WTC11 (cell line): ENCODE measurements at regions not wholly inside any gene's neighbourhood (a gene's known extent, or its start where the extent isn't known, plus 50 kb on each side); places are given as distances from the start of the nearest gene placed in this dataset.

Experiments
- ATAC-seq: fragments of 200-7000 bp; cut with Tn5 transposase; 2 replicates; pipeline ENCODE4 v1.10.0; 2021; ENCODE audit warnings: mild to moderate bottlenecking, moderate library complexity
- CTCF ChIA-PET: fragments of 300-600 bp; sonication (Branson Sonifier 250); formaldehyde crosslinking; loops from one replicate; lab custom pipeline; 2021; ENCODE audit warnings: antibody characterized with exemption; lab: Charles Lee
- POLR2A ChIA-PET: fragments of 350-600 bp; sonication (Branson Sonifier 250); formaldehyde crosslinking; loops from one replicate; lab custom pipeline; 2021; ENCODE audit warnings: antibody characterized with exemption; lab: Charles Lee
- DNase-seq: peaks from one replicate; pipeline ENCODE4 v3.0.0; 2021; ENCODE audit warnings: low spot score
- H3K27ac Mint-ChIP-seq: 2 replicates; pipeline ENCODE4 v1.8.0; 2021; ENCODE audit warnings: mixed read lengths
- H3K27me3 Mint-ChIP-seq: 2 replicates; pipeline ENCODE4 v1.8.0; 2021; ENCODE audit warnings: low read depth, mild to moderate bottlenecking, moderate library complexity, mixed read lengths
- H3K36me3 Mint-ChIP-seq: 2 replicates; pipeline ENCODE4 v1.8.0; 2021; ENCODE audit warnings: mixed read lengths
- H3K4me1 Mint-ChIP-seq: 2 replicates; pipeline ENCODE4 v1.8.0; 2022; ENCODE audit warnings: mixed read lengths
- H3K4me3 Mint-ChIP-seq: 2 replicates; pipeline ENCODE4 v1.8.0; 2021; ENCODE audit warnings: mild to moderate bottlenecking, moderate library complexity, mixed read lengths
- H3K9me3 Mint-ChIP-seq: 2 replicates; pipeline ENCODE4 v1.8.0; 2021; ENCODE audit warnings: mixed read lengths
- ESRRA ChIP-seq: sonication (generic); formaldehyde crosslinking; IDR thresholded peaks from 2 replicates; pipeline ENCODE4 v1.8.1; 2022; ENCODE audit warnings: mild to moderate bottlenecking, missing genetic modification reagents, borderline replicate concordance
- FOXP1 ChIP-seq: sonication (generic); formaldehyde crosslinking; IDR thresholded peaks from 2 replicates; pipeline ENCODE4 v1.8.0; 2022; ENCODE audit warnings: missing genetic modification reagents, mild to moderate bottlenecking, moderate library complexity, borderline replicate concordance
- IRF2 ChIP-seq: sonication (generic); formaldehyde crosslinking; IDR thresholded peaks from 2 replicates; pipeline ENCODE4 v1.8.0; 2022; ENCODE audit warnings: low read depth, missing genetic modification reagents, borderline replicate concordance
- JAZF1 ChIP-seq: fragments of 250-450 bp; sonication (Bioruptor Pico); IDR thresholded peaks from 2 replicates; pipeline ENCODE4 v1.9.0; 2021; ENCODE audit warnings: moderate library complexity, mild to moderate bottlenecking, inconsistent platforms
- TEAD4 ChIP-seq: sonication (generic); formaldehyde crosslinking; IDR thresholded peaks from 2 replicates; pipeline ENCODE4 v1.8.0; 2022; ENCODE audit warnings: mild to moderate bottlenecking, missing genetic modification reagents
- ZNF121 ChIP-seq: sonication (generic); formaldehyde crosslinking; IDR thresholded peaks from 2 replicates; pipeline ENCODE4 v1.8.0; 2023; ENCODE audit warnings: missing genetic modification reagents
- ZNF232 ChIP-seq: sonication (generic); formaldehyde crosslinking; IDR thresholded peaks from 2 replicates; pipeline ENCODE4 v1.8.0; 2022; ENCODE audit warnings: mild to moderate bottlenecking, missing genetic modification reagents
- ZNF416 ChIP-seq: fragments of 250-450 bp; sonication (Bioruptor Pico); IDR thresholded peaks from 2 replicates; pipeline ENCODE4 v1.9.0; 2021; ENCODE audit warnings: mild to moderate bottlenecking, inconsistent platforms
- TF ChIP-seq, protein P1 (sequence below): sonication (generic); formaldehyde crosslinking; IDR thresholded peaks from 2 replicates; pipeline ENCODE4 v1.8.0; 2022; ENCODE audit warnings: missing genetic modification reagents
- TF ChIP-seq, protein P2 (sequence below): sonication (generic); formaldehyde crosslinking; IDR thresholded peaks from 2 replicates; pipeline ENCODE4 v1.8.1; 2022; ENCODE audit warnings: low read depth, missing genetic modification reagents, borderline replicate concordance
- TF ChIP-seq, protein P3 (sequence below): sonication (generic); formaldehyde crosslinking; IDR thresholded peaks from 2 replicates; pipeline ENCODE4 v1.8.0; 2023; ENCODE audit warnings: missing genetic modification reagents
- TF ChIP-seq, protein P4 (sequence below): sonication (generic); formaldehyde crosslinking; IDR thresholded peaks from 2 replicates; pipeline ENCODE4 v1.8.1; 2023; ENCODE audit warnings: mild to moderate bottlenecking, missing genetic modification reagents, moderate library complexity
- TF ChIP-seq, protein P5 (sequence below): sonication (generic); formaldehyde crosslinking; conservative IDR thresholded peaks from 2 replicates; pipeline ENCODE4 v1.8.1; 2022; ENCODE audit warnings: mild to moderate bottlenecking, missing genetic modification reagents

DNA sequence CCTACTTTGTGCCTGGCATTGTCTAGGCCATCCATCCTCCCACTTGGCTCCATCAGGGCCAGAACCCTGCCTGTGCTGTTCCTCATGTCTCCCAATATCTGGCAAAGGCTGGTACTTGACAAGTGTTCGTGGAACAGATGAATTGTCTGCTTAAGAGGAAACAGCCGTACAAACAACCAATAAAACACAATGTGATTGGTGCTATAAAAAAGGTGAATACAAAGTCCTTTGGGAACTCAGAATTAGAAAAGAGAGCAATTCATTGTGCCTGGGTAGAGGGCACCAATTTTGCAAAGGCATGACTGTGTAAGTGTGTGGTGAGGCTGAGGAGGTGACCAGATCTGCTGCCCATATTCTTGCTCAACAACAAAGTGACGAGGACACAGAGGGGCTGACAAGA lies 164.5 kb upstream of the PPP2R3A start (continued):
- TF ChIP-seq ZNF121 (CRISPR knock-in tag) = no peak

DNA sequence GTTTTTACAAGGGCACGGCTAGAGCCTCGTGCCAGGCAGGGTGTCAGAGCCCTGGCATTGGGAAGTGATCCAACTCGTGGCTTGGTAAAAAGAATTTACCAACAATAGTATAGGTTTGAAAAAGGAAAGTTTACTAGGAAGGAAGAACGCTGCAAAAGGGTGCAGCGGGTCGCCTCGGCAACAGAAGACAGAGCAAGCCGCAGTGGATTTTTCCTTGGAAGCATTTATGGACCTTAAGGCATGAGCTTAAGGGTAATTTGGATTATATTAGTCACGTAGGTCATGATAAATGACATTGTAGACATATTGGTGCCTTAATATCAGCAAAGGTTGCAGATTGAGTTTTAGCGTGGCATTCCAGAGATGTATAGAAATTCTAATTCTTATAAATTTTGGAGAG lies 163.4 kb upstream of the PPP2R3A start:
- ChIA-PET CTCF (no interaction called here), POLR2A (no interaction called here)
- Mint-ChIP-seq H3K4me3 (no peak overlapping the region), H3K36me3 (no peaks in the 10 kb centered on the region), H3K4me1 (peaks cover 6% of the 10 kb centered on the region; the same call in 1 of the 2 replicates), H3K27me3 (peaks cover 3% of the 10 kb centered on the region; the same call in 1 of the 2 replicates), H3K27ac (no peak overlapping the region), H3K9me3 (no peaks in the 10 kb centered on the region)
- ATAC-seq (no peak), DNase-seq (no peak)
- no peak for TF ChIP-seq IRF2 (CRISPR knock-in tag)
- TF ChIP-seq, protein P1, sequence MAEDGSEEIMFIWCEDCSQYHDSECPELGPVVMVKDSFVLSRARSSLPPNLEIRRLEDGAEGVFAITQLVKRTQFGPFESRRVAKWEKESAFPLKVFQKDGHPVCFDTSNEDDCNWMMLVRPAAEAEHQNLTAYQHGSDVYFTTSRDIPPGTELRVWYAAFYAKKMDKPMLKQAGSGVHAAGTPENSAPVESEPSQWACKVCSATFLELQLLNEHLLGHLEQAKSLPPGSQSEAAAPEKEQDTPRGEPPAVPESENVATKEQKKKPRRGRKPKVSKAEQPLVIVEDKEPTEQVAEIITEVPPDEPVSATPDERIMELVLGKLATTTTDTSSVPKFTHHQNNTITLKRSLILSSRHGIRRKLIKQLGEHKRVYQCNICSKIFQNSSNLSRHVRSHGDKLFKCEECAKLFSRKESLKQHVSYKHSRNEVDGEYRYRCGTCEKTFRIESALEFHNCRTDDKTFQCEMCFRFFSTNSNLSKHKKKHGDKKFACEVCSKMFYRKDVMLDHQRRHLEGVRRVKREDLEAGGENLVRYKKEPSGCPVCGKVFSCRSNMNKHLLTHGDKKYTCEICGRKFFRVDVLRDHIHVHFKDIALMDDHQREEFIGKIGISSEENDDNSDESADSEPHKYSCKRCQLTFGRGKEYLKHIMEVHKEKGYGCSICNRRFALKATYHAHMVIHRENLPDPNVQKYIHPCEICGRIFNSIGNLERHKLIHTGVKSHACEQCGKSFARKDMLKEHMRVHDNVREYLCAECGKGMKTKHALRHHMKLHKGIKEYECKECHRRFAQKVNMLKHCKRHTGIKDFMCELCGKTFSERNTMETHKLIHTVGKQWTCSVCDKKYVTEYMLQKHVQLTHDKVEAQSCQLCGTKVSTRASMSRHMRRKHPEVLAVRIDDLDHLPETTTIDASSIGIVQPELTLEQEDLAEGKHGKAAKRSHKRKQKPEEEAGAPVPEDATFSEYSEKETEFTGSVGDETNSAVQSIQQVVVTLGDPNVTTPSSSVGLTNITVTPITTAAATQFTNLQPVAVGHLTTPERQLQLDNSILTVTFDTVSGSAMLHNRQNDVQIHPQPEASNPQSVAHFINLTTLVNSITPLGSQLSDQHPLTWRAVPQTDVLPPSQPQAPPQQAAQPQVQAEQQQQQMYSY (CRISPR knock-in tag) = no peak
- TF ChIP-seq JAZF1 (CRISPR knock-in tag) = no peak
- TF ChIP-seq ZNF232 (CRISPR knock-in tag) = no peak
- no peak for TF ChIP-seq TEAD4
- TF ChIP-seq ZNF416 (CRISPR knock-in tag) = no peak
- TF ChIP-seq, protein P2, sequence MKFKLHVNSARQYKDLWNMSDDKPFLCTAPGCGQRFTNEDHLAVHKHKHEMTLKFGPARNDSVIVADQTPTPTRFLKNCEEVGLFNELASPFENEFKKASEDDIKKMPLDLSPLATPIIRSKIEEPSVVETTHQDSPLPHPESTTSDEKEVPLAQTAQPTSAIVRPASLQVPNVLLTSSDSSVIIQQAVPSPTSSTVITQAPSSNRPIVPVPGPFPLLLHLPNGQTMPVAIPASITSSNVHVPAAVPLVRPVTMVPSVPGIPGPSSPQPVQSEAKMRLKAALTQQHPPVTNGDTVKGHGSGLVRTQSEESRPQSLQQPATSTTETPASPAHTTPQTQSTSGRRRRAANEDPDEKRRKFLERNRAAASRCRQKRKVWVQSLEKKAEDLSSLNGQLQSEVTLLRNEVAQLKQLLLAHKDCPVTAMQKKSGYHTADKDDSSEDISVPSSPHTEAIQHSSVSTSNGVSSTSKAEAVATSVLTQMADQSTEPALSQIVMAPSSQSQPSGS (CRISPR knock-in tag) = no peak
- TF ChIP-seq, all 79 proteins: peak for 0

DNA sequence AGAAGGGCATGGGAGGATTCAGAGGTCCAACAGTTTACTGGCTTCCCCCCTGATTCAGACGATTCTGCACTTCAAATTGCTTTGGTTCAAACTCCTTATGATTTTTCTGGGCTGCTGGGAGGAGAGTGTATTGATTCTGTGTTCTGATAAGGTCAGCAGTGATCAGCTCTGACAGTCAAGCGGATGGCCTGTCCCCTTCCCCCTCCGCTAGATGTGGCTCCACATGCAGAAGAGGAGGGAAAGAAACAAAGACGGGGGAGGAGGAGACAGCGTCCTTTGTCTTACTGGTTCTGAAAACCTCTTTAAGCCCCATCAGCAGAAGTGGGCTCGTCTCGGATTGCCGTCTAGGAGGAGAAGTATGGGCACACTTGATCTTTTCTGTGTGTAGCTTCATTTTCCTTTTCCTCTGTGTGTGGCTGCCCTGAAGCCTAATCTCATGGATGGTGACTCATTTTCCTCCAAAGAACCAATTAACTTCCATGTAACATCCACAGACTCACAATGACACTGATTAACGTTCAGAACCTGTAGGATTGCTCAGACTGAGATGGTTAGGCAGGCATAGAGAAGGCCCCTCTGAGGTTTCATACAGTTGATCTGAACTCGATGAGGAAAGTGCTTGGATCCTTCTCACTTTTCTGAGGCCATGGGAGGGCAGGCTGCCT lies 162.4 kb upstream of the PPP2R3A start:
- H3K36me3 Mint-ChIP-seq = no peaks in the 10 kb centered on the region
- CTCF ChIA-PET = interaction anchor here (0.5 kb wide), 1 partner anchor 1231 kb away, joined by 3 read pairs; no protein-coding TSS in a partner anchor
- DNase-seq = no peak
- peaks cover 3% of the 10 kb centered on the region; the same call in 1 of the 2 replicates for H3K27me3 Mint-ChIP-seq
- ATAC-seq = no peak
- H3K4me3 Mint-ChIP-seq = no peak overlapping the region
- no peaks in the 10 kb centered on the region for H3K9me3 Mint-ChIP-seq
- POLR2A ChIA-PET = interaction anchor here (0.7 kb wide), 1 partner anchor 40 kb away, joined by 3 read pairs; no protein-coding TSS in a partner anchor
- TF ChIP-seq, protein P3, sequence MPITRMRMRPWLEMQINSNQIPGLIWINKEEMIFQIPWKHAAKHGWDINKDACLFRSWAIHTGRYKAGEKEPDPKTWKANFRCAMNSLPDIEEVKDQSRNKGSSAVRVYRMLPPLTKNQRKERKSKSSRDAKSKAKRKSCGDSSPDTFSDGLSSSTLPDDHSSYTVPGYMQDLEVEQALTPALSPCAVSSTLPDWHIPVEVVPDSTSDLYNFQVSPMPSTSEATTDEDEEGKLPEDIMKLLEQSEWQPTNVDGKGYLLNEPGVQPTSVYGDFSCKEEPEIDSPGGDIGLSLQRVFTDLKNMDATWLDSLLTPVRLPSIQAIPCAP (CRISPR knock-in tag) = no peak
- TF ChIP-seq FOXP1 (CRISPR knock-in tag) = no peak
- TF ChIP-seq, protein P4, sequence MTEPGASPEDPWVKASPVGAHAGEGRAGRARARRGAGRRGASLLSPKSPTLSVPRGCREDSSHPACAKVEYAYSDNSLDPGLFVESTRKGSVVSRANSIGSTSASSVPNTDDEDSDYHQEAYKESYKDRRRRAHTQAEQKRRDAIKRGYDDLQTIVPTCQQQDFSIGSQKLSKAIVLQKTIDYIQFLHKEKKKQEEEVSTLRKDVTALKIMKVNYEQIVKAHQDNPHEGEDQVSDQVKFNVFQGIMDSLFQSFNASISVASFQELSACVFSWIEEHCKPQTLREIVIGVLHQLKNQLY (CRISPR knock-in tag) = no peak
- TF ChIP-seq ESRRA (CRISPR knock-in tag) = no peak
- TF ChIP-seq, protein P5, sequence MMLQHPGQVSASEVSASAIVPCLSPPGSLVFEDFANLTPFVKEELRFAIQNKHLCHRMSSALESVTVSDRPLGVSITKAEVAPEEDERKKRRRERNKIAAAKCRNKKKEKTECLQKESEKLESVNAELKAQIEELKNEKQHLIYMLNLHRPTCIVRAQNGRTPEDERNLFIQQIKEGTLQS = no peak
- TF ChIP-seq, all 79 proteins: peak for 0
- H3K4me1 Mint-ChIP-seq = peaks cover 13% of the 10 kb centered on the region
- no peak overlapping the region for H3K27ac Mint-ChIP-seq
